Peyer's patch (tissue), 4 donors: ENCODE measurements at regions not wholly inside any gene's neighbourhood (a gene's known extent, or its start where the extent isn't known, plus 50 kb on each side); places are given as distances from the start of the nearest gene placed in this dataset.
A peak's percentile ranks its signal among the peaks of the same experiment; 100 is the strongest.
"Not testable (repeated sequence)": the region's sequence is repeated elsewhere in the genome, so short reads cannot be mapped to it uniquely, and the experiment has no call there.

Source experiments
- DNase-seq, 3 donors: peaks; one replicate each; pipeline ENCODE4 v3.0.0-alpha.2; 2017 to 2019
- H3K27ac ChIP-seq, 4 donors: fragments of 200-600 bp; sonication (generic); one replicate each; pipeline ENCODE4 v1.5.1; 2016 to 2019
- H3K27me3 ChIP-seq, 2 donors: fragments of 200-600 bp; sonication (generic); one replicate each; pipeline ENCODE4 v1.5.1; 2019
- H3K36me3 ChIP-seq, 3 donors: fragments of 200-600 bp; sonication (generic); one replicate each; pipeline ENCODE4 v1.5.1; 2016 to 2019
- H3K4me1 ChIP-seq, 4 donors: fragments of 200-600 bp; sonication (generic); one replicate each; pipeline ENCODE4 v1.5.1; 2016 to 2019
- H3K4me3 ChIP-seq, 4 donors: fragments of 200-600 bp; sonication (generic); 1 replicate in 3 of 4; 2 replicates in 1 of 4; pipeline ENCODE4 v1.5.1; 2016 to 2019; ENCODE audit warnings: mild to moderate bottlenecking in 1 of 4
- H3K9me3 ChIP-seq, 4 donors: fragments of 200-600 bp; sonication (generic); one replicate each; pipeline ENCODE4 v1.5.1; 2016 to 2019; ENCODE audit warnings: mild to moderate bottlenecking in 1 of 4
- POLR2A ChIP-seq, 2 donors: fragments of 450-650 bp; IDR thresholded peaks; one replicate each; pipeline ENCODE4 v1.5.1; 2017; ENCODE audit warnings: antibody characterized with exemption in 2 of 2, mild to moderate bottlenecking in 2 of 2, moderate library complexity in 2 of 2
- TF ChIP-seq, protein P1 (sequence below), 6 experiments: fragments of 450-650 bp in 4 of 6; fragments of 200-600 bp in 2 of 6; sonication (generic) in 1 of 6; IDR thresholded peaks; one replicate each; pipeline ENCODE4 v1.5.1; 2017 to 2019; ENCODE audit warnings: antibody characterized with exemption in 6 of 6, mild to moderate bottlenecking in 3 of 6, moderate library complexity in 1 of 6

DNA sequence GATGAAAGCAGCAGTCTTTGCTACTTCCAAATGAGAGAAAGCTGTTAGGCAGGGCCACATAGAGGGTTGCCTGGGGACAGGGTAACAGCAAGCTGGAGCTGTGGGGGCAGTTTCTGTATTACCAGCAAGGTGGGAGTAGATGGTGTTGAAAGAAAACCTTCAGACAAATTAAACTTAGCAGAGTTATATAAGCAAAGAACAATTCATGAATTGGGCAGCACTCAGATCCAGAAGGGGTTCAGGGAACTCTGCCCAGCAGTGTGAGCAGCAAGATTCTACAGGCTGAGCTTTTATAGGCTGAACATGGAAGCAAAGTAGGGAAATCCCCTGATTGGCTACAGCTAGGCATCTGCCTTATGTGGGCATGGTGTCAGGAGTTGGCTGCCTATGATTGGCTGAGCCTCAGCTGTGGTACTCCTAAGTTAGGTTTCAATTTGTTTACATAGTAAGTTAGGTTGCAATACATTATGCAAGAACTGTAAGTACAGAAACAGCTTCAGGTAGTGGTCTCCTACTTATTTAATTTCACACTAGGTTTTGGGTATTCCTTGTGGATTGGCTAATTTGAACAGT is 64.1 kb upstream of the TMPRSS2 start:
- no peak for DNase-seq
- H3K27ac ChIP-seq: no peak overlapping the region

DNA sequence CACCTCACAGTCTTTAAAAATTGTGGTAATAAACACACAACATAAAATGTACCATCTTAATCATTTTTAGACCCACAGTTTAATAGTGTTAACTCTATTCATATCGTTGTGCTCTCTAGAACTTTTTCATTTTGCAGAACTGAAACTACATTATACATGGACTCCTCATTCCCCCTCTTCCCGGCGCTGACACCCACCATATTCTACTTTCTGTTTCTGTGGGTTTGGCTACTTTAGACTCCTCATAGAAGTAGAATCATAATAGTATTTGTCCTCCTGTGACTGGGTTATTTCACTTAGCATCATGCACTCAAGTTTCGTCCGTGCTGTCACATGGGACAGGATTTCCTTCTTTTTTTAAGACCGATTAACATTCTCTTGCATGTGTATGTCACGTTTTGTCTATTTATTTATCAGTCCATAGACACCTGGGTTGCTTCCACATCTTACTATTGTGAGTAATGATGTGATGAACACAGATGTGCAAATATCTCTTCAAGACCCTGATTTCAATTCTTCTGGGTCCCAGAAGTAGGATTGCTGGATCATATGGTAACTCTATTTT is 62.9 kb upstream of the TMPRSS2 start:
- peaks cover 0 to 5% (median 0%) of the 10 kb centered on the region in 4 donors for H3K9me3 ChIP-seq
- TF ChIP-seq, protein P1, sequence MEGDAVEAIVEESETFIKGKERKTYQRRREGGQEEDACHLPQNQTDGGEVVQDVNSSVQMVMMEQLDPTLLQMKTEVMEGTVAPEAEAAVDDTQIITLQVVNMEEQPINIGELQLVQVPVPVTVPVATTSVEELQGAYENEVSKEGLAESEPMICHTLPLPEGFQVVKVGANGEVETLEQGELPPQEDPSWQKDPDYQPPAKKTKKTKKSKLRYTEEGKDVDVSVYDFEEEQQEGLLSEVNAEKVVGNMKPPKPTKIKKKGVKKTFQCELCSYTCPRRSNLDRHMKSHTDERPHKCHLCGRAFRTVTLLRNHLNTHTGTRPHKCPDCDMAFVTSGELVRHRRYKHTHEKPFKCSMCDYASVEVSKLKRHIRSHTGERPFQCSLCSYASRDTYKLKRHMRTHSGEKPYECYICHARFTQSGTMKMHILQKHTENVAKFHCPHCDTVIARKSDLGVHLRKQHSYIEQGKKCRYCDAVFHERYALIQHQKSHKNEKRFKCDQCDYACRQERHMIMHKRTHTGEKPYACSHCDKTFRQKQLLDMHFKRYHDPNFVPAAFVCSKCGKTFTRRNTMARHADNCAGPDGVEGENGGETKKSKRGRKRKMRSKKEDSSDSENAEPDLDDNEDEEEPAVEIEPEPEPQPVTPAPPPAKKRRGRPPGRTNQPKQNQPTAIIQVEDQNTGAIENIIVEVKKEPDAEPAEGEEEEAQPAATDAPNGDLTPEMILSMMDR (IDR thresholded peaks at IDR 0.05): no peak
- TF ChIP-seq POLR2A (IDR thresholded peaks at IDR 0.05): no peak
- H3K27ac ChIP-seq: no peak overlapping the region
- peaks cover 0 to 24% (median 1%) of the 10 kb centered on the region in 4 donors for H3K4me1 ChIP-seq
- no peaks in the 10 kb centered on the region for H3K27me3 ChIP-seq
- DNase-seq: no peak
- no peaks in the 10 kb centered on the region for H3K36me3 ChIP-seq
- no peak overlapping the region for H3K4me3 ChIP-seq

More for the DNA sequence above, 64.1 kb upstream of the TMPRSS2 start:
- no peaks in the 10 kb centered on the region for H3K27me3 ChIP-seq
- H3K9me3 ChIP-seq: peaks cover 0 to 5% (median 0%) of the 10 kb centered on the region in 4 donors
- no peak overlapping the region for H3K4me3 ChIP-seq
- H3K4me1 ChIP-seq: peaks cover 0 to 14% (median 1%) of the 10 kb centered on the region in 4 donors
- no peaks in the 10 kb centered on the region for H3K36me3 ChIP-seq
- no peak for TF ChIP-seq POLR2A (IDR thresholded peaks at IDR 0.05)
- TF ChIP-seq, protein P1 (IDR thresholded peaks at IDR 0.05): no peak

DNA sequence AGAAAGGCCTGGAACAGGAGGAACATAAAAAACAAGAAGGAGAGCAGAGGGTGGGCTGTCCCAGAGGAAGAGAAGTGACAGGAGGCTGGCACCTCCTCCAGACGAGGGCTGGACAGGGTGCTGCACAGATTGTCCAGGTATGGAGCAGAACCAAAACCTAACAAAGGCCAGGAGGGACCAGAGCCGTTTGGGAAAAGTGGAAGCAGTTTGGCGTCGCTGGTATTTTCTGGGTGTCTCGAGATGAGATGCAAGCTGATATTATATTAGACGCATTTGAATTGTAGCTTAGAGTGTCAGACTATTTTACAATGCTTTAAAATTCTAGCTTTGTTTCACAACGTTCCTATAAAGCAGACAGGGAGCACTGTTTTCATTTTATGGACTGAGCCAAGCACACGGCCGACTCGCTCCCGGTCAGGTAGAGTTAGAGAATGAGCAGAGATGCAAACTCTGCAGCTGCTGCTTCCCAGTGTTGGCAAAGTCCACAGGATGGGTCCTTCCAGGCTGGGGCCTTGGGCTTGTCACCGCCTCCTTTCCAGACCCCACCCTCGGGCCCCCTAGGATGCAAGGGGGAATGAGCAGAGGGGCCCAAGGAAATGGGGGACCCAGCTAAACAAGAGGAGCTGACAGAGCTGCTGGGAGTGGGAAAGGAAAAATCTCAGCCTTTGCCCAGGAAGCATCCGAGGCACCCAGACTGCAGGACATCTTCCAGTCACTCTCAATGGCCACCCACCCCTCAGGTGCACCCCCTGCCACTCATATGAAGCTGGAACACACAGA is 60.8 kb upstream of the TMPRSS2 start:
- Histone ChIP-seq H3K4me3 (no peak overlapping the region), H3K9me3 (peaks cover 0 to 5% (median 0%) of the 10 kb centered on the region in 4 donors), H3K36me3 (no peaks in the 10 kb centered on the region), H3K27me3 (no peaks in the 10 kb centered on the region), H3K27ac (no peak overlapping the region), H3K4me1 (peaks cover 0 to 32% (median 1%) of the 10 kb centered on the region in 4 donors)
- DNase-seq: no peak
- TF ChIP-seq, protein P1 (IDR thresholded peaks at IDR 0.05): no peak
- peak in 1 of 2 donors; percentile 14 for TF ChIP-seq POLR2A (IDR thresholded peaks at IDR 0.05)

DNA sequence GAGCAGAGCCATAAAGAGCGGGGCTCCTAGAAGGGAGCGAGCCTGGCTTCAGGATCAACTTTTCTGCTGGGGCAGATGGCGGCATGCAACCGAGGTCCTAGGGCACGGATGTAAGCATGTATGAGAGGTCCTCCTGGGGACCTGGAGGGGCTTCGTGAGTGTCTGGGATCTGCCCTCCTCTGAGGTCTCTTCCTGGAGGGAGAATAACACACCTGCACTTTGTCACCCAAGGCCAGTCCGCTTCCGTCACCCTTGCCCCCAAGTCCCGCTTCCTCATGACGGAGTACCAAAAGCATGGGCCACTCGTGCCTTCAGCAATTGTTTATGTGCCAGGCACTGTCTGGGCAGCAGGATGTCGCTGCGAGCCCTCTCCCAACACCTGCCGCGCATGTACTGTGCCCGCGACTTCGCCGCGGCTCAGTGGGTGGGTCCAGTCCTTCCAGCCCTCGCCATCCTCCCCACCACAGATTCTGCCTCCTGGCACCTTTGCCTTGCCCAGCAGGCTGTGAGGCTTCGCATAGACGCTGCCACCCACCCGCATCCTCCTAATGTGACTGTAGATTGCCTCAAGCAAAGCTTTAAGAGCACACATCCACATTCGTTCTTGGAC is 60.0 kb upstream of the TMPRSS2 start:
- peaks cover 0 to 5% (median 0%) of the 10 kb centered on the region in 4 donors for H3K9me3 ChIP-seq
- H3K27me3 ChIP-seq: no peaks in the 10 kb centered on the region
- H3K4me3 ChIP-seq: no peak overlapping the region
- TF ChIP-seq, protein P1 (IDR thresholded peaks at IDR 0.05): no peak
- TF ChIP-seq POLR2A (IDR thresholded peaks at IDR 0.05): no peak
- peaks cover 0 to 31% (median 0%) of the 10 kb centered on the region in 4 donors for H3K4me1 ChIP-seq
- DNase-seq: no peak
- H3K27ac ChIP-seq: no peak overlapping the region
- H3K36me3 ChIP-seq: no peaks in the 10 kb centered on the region

DNA sequence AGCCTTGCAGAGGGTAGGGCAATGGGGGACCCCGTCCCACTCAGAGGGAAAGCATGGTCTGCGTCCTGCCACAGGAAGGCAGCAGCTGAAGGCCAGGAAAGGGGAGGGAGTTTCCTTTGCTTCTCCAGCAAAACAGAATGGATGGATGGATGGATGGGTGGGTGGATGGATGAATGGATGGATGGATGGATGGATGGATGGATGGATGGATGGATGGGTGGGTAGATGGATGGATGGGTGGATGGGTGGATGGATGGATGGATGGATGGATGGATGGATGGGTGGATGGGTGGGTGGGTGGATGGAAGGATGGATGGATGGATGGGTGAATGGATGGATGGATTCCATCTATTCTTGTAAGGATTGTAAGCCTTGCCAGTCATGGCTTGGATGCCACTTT is 59.3 kb upstream of the TMPRSS2 start:
- Histone ChIP-seq H3K4me1 (peaks cover 0 to 38% (median 0%) of the 10 kb centered on the region in 4 donors), H3K27ac (peak overlapping the region in 2 of 4 donors; percentile 84 to 90)
- not testable (repeated sequence) for H3K4me3 ChIP-seq, H3K27me3 ChIP-seq, H3K36me3 ChIP-seq, H3K9me3 ChIP-seq, DNase-seq
